HepG2 (cell line): ENCODE measurements at regions not wholly inside any gene's neighbourhood (a gene's known extent, or its start where the extent isn't known, plus 50 kb on each side); places are given as distances from the start of the nearest gene placed in this dataset.

ENCODE experiments used
- ATAC-seq: fragments of 200-7000 bp; cut with Tn5 transposase; 3 replicates; pipeline ENCODE4 v1.9.1; 2020; ENCODE audit warnings: mild to moderate bottlenecking, moderate library complexity
- BruUV-seq: library from RNA; stranded (reverse); fragments of 400-500 nt; replicated peaks from 2 replicates; lab custom pipeline; 2021; lab: Mats Ljungman, UMichigan
- CTCF ChIA-PET: fragments of 300-600 bp; formaldehyde crosslinking; extraction: SDS; loops from one replicate; lab custom pipeline; 2021; ENCODE audit warnings: low total read pairs, inconsistent platforms, low intra/inter-chr PET ratio; lab: Yijun Ruan, JAX
- POLR2A ChIA-PET: fragments of 350-600 bp; sonication (Branson Sonifier 250); formaldehyde crosslinking; loops from one replicate; lab custom pipeline; 2020; ENCODE audit warnings: antibody characterized with exemption, inconsistent platforms; lab: Yijun Ruan, JAX
- DNase-seq: peaks from one replicate; pipeline ENCODE4 v3.0.0-alpha.2; 2015; ENCODE audit warnings: low spot score
- FAIRE-seq: peaks from 3 replicates; lab custom pipeline; 2011; peaks lifted over from hg19 to GRCh38; lab: Jason Lieb, UNC
- H2AFZ ChIP-seq: one replicate; pipeline ENCODE4 v1.6.1; 2011; ENCODE audit warnings: low read length, inconsistent platforms
- H3K27ac ChIP-seq: fragments of 300-600 bp; 3 replicates; pipeline ENCODE4 v1.8.0; 2011; ENCODE audit warnings: mixed run types, mild to moderate bottlenecking, mixed read lengths, low read length, inconsistent platforms; ENCODE audit not compliant: insufficient read depth; ENCODE audit errors: extremely low read length
- H3K27me3 ChIP-seq, 2 experiments: fragments of 200-600 bp in 1 of 2; 2 replicates in 1 of 2; 3 replicates in 1 of 2; pipeline versions ENCODE4 v1.6.0 to v1.8.0; 2011; ENCODE audit warnings: low read length in 2 of 2, mild to moderate bottlenecking in 2 of 2, moderate library complexity in 2 of 2, inconsistent platforms in 1 of 2; ENCODE audit not compliant: insufficient read depth in 2 of 2, control insufficient read depth in 1 of 2
- H3K36me3 ChIP-seq, 2 experiments: fragments of 200-600 bp in 1 of 2; replicated peaks in 1 of 2; 2 replicates in 1 of 2; 3 replicates in 1 of 2; pipeline versions ENCODE4 v1.5.1 to v1.8.0; 2011; ENCODE audit warnings: low read length in 2 of 2, inconsistent platforms in 1 of 2; ENCODE audit not compliant: insufficient read depth in 2 of 2, control insufficient read depth in 1 of 2
- H3K4me1 ChIP-seq: 2 replicates; pipeline ENCODE4 v1.5.1; 2012; ENCODE audit warnings: low read length, inconsistent platforms; ENCODE audit not compliant: insufficient read depth
- H3K4me2 ChIP-seq: 2 replicates; pipeline ENCODE4 v1.6.0; 2011; ENCODE audit warnings: low read depth, low read length, inconsistent platforms
- H3K4me3 ChIP-seq, 3 experiments: fragments of 200-600 bp in 1 of 3; sonication (generic), shearing (Covaris generic) in 1 of 3; replicated peaks in 1 of 3; 2 replicates each; pipeline ENCODE4 v1.5.1; 2011 to 2016; ENCODE audit warnings: low read length in 3 of 3, inconsistent platforms in 2 of 3, low read depth in 2 of 3, mild to moderate bottlenecking in 2 of 3, control low read depth in 1 of 3, mixed read lengths in 1 of 3; ENCODE audit not compliant: insufficient read depth in 1 of 3
- H3K79me2 ChIP-seq: one replicate; pipeline ENCODE4 v1.6.1; 2011; ENCODE audit warnings: low read length, inconsistent platforms; ENCODE audit not compliant: insufficient read depth
- H3K9ac ChIP-seq: 2 replicates; pipeline ENCODE4 v1.6.0; 2011; ENCODE audit warnings: mild to moderate bottlenecking, low read depth, low read length, inconsistent platforms; ENCODE audit not compliant: insufficient read depth
- H3K9me3 ChIP-seq: 2 replicates; pipeline ENCODE4 v1.5.1; 2012; ENCODE audit warnings: mild to moderate bottlenecking, low read length
- H4K20me1 ChIP-seq: 2 replicates; pipeline ENCODE4 v1.6.0; 2011; ENCODE audit warnings: inconsistent platforms, mild to moderate bottlenecking, low read length, moderate library complexity; ENCODE audit not compliant: insufficient read depth
- HNRNPL ChIP-seq: fragments of 200-400 bp; formaldehyde crosslinking; IDR thresholded peaks from 2 replicates; pipeline ENCODE4 v1.6.1; 2017; ENCODE audit warnings: mild to moderate bottlenecking, low read depth, low read length
- MATR3 ChIP-seq: sonication (generic); formaldehyde crosslinking; IDR thresholded peaks from 2 replicates; pipeline ENCODE4 v1.4.0; 2020; ENCODE audit warnings: missing genetic modification reagents
- TRIM24 ChIP-seq: sonication (generic); formaldehyde crosslinking; IDR thresholded peaks from 2 replicates; pipeline ENCODE4 v1.8.0; 2022; ENCODE audit warnings: mild to moderate bottlenecking, missing genetic modification reagents
- ZFP90 ChIP-seq: sonication (generic); formaldehyde crosslinking; IDR thresholded peaks from 2 replicates; pipeline ENCODE4 v1.8.0; 2022; ENCODE audit warnings: missing genetic modification reagents, mild to moderate bottlenecking, inconsistent platforms, borderline replicate concordance
- ZKSCAN8 ChIP-seq: IDR thresholded peaks from 2 replicates; pipeline ENCODE4 v1.6.1; 2016; ENCODE audit warnings: borderline replicate concordance, missing genetic modification reagents, missing compliant biosample characterization
- ZNF740 ChIP-seq: sonication (generic); formaldehyde crosslinking; IDR thresholded peaks from 2 replicates; pipeline ENCODE4 v1.4.0; 2020; ENCODE audit warnings: missing genetic modification reagents
- WGBS: methylation state at CpG from one replicate; pipeline ENCODE4 v1.1.6; 2017; ENCODE audit warnings: low lambda C conversion rate; 5-methylcytosine and 5-hydroxymethylcytosine counted together
- in situ Hi-C: cut with HindIII; loops from 2 replicates; pipeline ENCODE4 v1.10.0; 2017; ENCODE audit warnings: low pct_unique_long_range_greater_than_20kb; ENCODE audit not compliant: extremely low pct_ligation_motif_present
- intact Hi-C: fragments of 100-400 bp; cut with micrococcal nuclease; formaldehyde crosslinking; loops from one replicate; pipeline ENCODE4 v1.10.0; 2022; ENCODE audit not compliant: unreplicated experiment
- TF ChIP-seq, protein P1 (sequence below), 2 experiments: sonication (generic) in 1 of 2; formaldehyde crosslinking in 1 of 2; IDR thresholded peaks; 2 replicates each; pipeline versions ENCODE4 v1.5.1 to v1.6.1; 2011 to 2020; ENCODE audit warnings: borderline replicate concordance in 1 of 2, low read depth in 1 of 2, low read length in 1 of 2, mild to moderate bottlenecking in 1 of 2, missing genetic modification reagents in 1 of 2, moderate library complexity in 1 of 2

DNA sequence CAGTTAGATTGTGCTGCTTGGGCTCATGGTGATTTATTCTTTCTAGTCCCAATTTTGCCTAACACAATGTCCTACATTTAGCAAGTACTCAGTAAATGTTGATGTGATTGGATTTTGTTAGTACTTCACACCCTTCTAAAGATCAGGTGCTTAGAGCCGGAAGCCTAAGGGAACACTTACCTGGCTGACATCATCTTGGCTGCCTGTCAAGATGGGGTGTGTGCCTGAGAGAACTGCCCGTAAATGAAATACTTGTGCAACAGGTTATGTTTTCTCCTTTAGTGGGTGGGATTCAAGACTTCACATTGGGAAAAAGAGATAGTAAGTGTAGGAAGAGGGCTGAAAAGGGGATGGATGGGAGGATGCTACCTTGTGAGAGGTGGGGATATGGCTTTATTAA, 75.5 kb upstream of the MACF1 start:
- DNase-seq (no peak), ATAC-seq (no peak), FAIRE-seq (no peak)
- peaks cover 2% of the 10 kb centered on the region for H3K79me2 ChIP-seq
- no peaks in the 10 kb centered on the region for H3K9me3 ChIP-seq
- ChIA-PET CTCF (no interaction called here), POLR2A (no interaction called here)
- H3K27ac ChIP-seq, result no peak overlapping the region
- no peak overlapping the region for H3K4me2 ChIP-seq
- no TSS peak for BruUV-seq
- H4K20me1 ChIP-seq, result no peaks in the 10 kb centered on the region
- H3K27me3 ChIP-seq, result no peaks in the 10 kb centered on the region
- no peaks in the 10 kb centered on the region; a peak in 1 of 5 replicates for H3K36me3 ChIP-seq
- in situ Hi-C loops (no loop called here), intact Hi-C loops (no loop called here)
- WGBS, result 95% methylated on average over 2 of the region's 2 CpGs
- peaks cover 52% of the 10 kb centered on the region for H3K4me1 ChIP-seq
- TF ChIP-seq ZNF740 (no peak), TRIM24 (CRISPR knock-in tag) (no peak), ZFP90 (no peak), MATR3 (CRISPR knock-in tag) (no peak), ZKSCAN8 (CRISPR knock-in tag) (no peak), HNRNPL (no peak)
- TF ChIP-seq, protein P1, sequence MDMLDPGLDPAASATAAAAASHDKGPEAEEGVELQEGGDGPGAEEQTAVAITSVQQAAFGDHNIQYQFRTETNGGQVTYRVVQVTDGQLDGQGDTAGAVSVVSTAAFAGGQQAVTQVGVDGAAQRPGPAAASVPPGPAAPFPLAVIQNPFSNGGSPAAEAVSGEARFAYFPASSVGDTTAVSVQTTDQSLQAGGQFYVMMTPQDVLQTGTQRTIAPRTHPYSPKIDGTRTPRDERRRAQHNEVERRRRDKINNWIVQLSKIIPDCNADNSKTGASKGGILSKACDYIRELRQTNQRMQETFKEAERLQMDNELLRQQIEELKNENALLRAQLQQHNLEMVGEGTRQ (IDR thresholded peaks at IDR 0.05; ENCODE audit: low read depth, low read length), result no peak
- TF ChIP-seq, protein P1 (CRISPR knock-in tag; IDR thresholded peaks at IDR 0.05; ENCODE audit: borderline replicate concordance), result no peak
- TF ChIP-seq, all 625 proteins: peak for 0
- Histone ChIP-seq H3K9ac (no peak overlapping the region), H2AFZ (no peak overlapping the region), H3K4me3 (no peak overlapping the region)
